Lung (tissue), 11 donors: ENCODE measurements at regions not wholly inside any gene's neighbourhood (a gene's known extent, or its start where the extent isn't known, plus 50 kb on each side); places are given as distances from the start of the nearest gene placed in this dataset.

Source experiments
- ATAC-seq: fragments of 200-7000 bp; cut with Tn5 transposase; one replicate; pipeline ENCODE4 v1.9.1; 2020; ENCODE audit warnings: moderate number of reproducible peaks; ENCODE audit not compliant: insufficient read depth, low FRiP score
- DNase-seq, 3 donors: peaks; one replicate each; pipeline ENCODE4 v3.0.0-alpha.2; 2013 to 2017
- H3K27ac ChIP-seq, 2 donors: one replicate each; pipeline ENCODE4 v1.5.1; 2013; ENCODE audit warnings: mild to moderate bottlenecking in 2 of 2, moderate library complexity in 2 of 2, control low read depth in 1 of 2, inconsistent platforms in 1 of 2, low read depth in 1 of 2, low read length in 1 of 2
- H3K27me3 ChIP-seq, 3 donors: one replicate each; pipeline ENCODE4 v1.5.1; 2013; ENCODE audit warnings: low read length in 2 of 3; ENCODE audit not compliant: control insufficient read depth in 3 of 3, insufficient read depth in 3 of 3
- H3K36me3 ChIP-seq, 4 donors: one replicate each; pipeline ENCODE4 v1.5.1; 2013; ENCODE audit warnings: low read length in 4 of 4, mild to moderate bottlenecking in 1 of 4, moderate library complexity in 1 of 4; ENCODE audit not compliant: control insufficient read depth in 4 of 4, insufficient read depth in 4 of 4
- H3K4me1 ChIP-seq, 5 donors: one replicate each; pipeline ENCODE4 v1.5.1; 2013; ENCODE audit warnings: low read length in 5 of 5, mild to moderate bottlenecking in 2 of 5, moderate library complexity in 1 of 5; ENCODE audit not compliant: control insufficient read depth in 5 of 5, insufficient read depth in 5 of 5
- H3K4me3 ChIP-seq: one replicate; pipeline ENCODE4 v1.5.1; 2013; ENCODE audit warnings: mild to moderate bottlenecking, control low read depth, moderate library complexity
- H3K9ac ChIP-seq, 2 donors: one replicate each; pipeline ENCODE4 v1.5.1; 2013; ENCODE audit warnings: low read length in 2 of 2, control low read depth in 1 of 2; ENCODE audit not compliant: insufficient read depth in 1 of 2
- H3K9me3 ChIP-seq, 4 donors: one replicate each; pipeline ENCODE4 v1.5.1; 2013; ENCODE audit warnings: low read length in 3 of 4, mild to moderate bottlenecking in 1 of 4, moderate library complexity in 1 of 4; ENCODE audit not compliant: control insufficient read depth in 4 of 4, insufficient read depth in 3 of 4
- WGBS, 2 donors: extraction: QIAGEN DNeasy Blood & Tissue Kit; methylation state at CpG; one replicate each; pipeline ENCODE4 v1.1.7; 2013; 5-methylcytosine and 5-hydroxymethylcytosine counted together
- TF ChIP-seq, protein P1 (sequence below): IDR thresholded peaks from 2 replicates; pipeline ENCODE4 v1.5.1; 2012; ENCODE audit warnings: mild to moderate bottlenecking; ENCODE audit errors: control extremely low read depth, extremely low read depth
- donor health status: control.
- donor health status: control.
- donor health status: Bipolar disorder and iron deficiency.
- donor health status: healthy.
- donor health status: DM: yes; HTN: yes; CAD: no.

GRCh38 chr6:117191448-117191847, 73.9 kb upstream of the VGLL2 start:
- no peaks in the 10 kb centered on the region for H3K27me3 ChIP-seq
- H3K27ac ChIP-seq = no peak overlapping the region
- no peaks in the 10 kb centered on the region for H3K9me3 ChIP-seq
- 86 to 88% methylated on average over 1 of the region's 1 CpG for WGBS, 2 donors
- H3K36me3 ChIP-seq = no peaks in the 10 kb centered on the region
- TF ChIP-seq, protein P1, sequence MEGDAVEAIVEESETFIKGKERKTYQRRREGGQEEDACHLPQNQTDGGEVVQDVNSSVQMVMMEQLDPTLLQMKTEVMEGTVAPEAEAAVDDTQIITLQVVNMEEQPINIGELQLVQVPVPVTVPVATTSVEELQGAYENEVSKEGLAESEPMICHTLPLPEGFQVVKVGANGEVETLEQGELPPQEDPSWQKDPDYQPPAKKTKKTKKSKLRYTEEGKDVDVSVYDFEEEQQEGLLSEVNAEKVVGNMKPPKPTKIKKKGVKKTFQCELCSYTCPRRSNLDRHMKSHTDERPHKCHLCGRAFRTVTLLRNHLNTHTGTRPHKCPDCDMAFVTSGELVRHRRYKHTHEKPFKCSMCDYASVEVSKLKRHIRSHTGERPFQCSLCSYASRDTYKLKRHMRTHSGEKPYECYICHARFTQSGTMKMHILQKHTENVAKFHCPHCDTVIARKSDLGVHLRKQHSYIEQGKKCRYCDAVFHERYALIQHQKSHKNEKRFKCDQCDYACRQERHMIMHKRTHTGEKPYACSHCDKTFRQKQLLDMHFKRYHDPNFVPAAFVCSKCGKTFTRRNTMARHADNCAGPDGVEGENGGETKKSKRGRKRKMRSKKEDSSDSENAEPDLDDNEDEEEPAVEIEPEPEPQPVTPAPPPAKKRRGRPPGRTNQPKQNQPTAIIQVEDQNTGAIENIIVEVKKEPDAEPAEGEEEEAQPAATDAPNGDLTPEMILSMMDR = no peak
- DNase-seq = no peak
- H3K9ac ChIP-seq = no peak overlapping the region
- no peak for ATAC-seq
- H3K4me1 ChIP-seq = no peaks in the 10 kb centered on the region
- H3K4me3 ChIP-seq = no peak overlapping the region

- TF ChIP-seq, protein P1 = no peak
- no peak for DNase-seq
- 54 to 70% methylated on average over 2 of the region's 2 CpGs for WGBS, 2 donors
- H3K9me3 ChIP-seq = no peaks in the 10 kb centered on the region
- no peak for ATAC-seq
- H3K27me3 ChIP-seq = no peaks in the 10 kb centered on the region
- no peak overlapping the region for H3K9ac ChIP-seq
- no peak overlapping the region for H3K4me3 ChIP-seq
- H3K4me1 ChIP-seq = peaks cover 0 to 4% (median 0%) of the 10 kb centered on the region in 5 donors
- H3K27ac ChIP-seq = no peak overlapping the region
- H3K36me3 ChIP-seq = no peaks in the 10 kb centered on the region
These were observed 71.1 kb upstream of the VGLL2 start for GRCh38 chr6:117194271-117194670.

- DNase-seq (no peak), ATAC-seq (no peak)
- H3K36me3 ChIP-seq = no peaks in the 10 kb centered on the region
- WGBS, 2 donors = 58 to 74% methylated on average over 4 of the region's 4 CpGs
- TF ChIP-seq, protein P1 = no peak
- H3K9me3 ChIP-seq = no peaks in the 10 kb centered on the region
- H3K27ac ChIP-seq = no peak overlapping the region
- H3K4me1 ChIP-seq = peaks cover 0 to 4% (median 0%) of the 10 kb centered on the region in 5 donors
- no peak overlapping the region for H3K4me3 ChIP-seq
- no peaks in the 10 kb centered on the region for H3K27me3 ChIP-seq
- H3K9ac ChIP-seq = no peak overlapping the region
These were observed 70.4 kb upstream of the VGLL2 start for GRCh38 chr6:117194978-117195377.

DNA sequence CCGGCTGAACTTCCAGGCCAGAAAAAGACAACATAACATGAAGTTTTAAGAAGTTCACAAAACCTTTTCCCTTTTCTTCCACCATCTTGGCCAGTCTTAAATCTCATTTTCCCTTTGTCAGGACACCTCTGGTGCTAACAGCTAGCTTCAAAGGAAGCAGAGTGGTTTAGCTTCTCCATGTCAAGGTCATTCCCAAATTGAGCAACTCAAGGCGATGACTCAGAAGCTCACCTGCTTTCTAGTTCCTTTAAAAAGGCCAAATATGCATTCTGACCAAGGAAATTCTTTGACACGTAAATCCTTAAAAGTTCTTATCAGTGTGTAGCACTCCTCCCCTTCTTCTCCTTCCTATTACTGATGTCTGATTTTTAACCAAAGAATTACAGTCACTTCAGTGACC, 69.6 kb upstream of the VGLL2 start:
- H3K9ac ChIP-seq = no peak overlapping the region
- H3K4me1 ChIP-seq = peaks cover 0 to 4% (median 0%) of the 10 kb centered on the region in 5 donors
- H3K4me3 ChIP-seq = no peak overlapping the region
- no peaks in the 10 kb centered on the region for H3K27me3 ChIP-seq
- 45 to 55% methylated on average over 3 of the region's 3 CpGs for WGBS, 2 donors
- no peaks in the 10 kb centered on the region for H3K9me3 ChIP-seq
- no peaks in the 10 kb centered on the region for H3K36me3 ChIP-seq
- TF ChIP-seq, protein P1 = no peak
- no peak for ATAC-seq
- no peak overlapping the region for H3K27ac ChIP-seq
- DNase-seq = no peak
